IMR-90 (cell line): ENCODE measurements at regions not wholly inside any gene's neighbourhood (a gene's known extent, or its start where the extent isn't known, plus 50 kb on each side); places are given as distances from the start of the nearest gene placed in this dataset.
A peak's percentile ranks its signal among the peaks of the same experiment; 100 is the strongest.

Experiments
- ATAC-seq: fragments of 200-7000 bp; cut with Tn5 transposase; 2 replicates; pipeline ENCODE4 v1.9.1; 2020; ENCODE audit warnings: low read depth, mild to moderate bottlenecking, moderate library complexity
- BruUV-seq: library from RNA; stranded (reverse); fragments of 400-500 nt; replicated peaks from 2 replicates; lab custom pipeline; 2021; lab: Mats Ljungman, UMichigan
- CTCF ChIA-PET: fragments of 300-600 bp; formaldehyde crosslinking; extraction: SDS; loops from one replicate; lab custom pipeline; 2021; ENCODE audit warnings: antibody characterized with exemption; lab: Yijun Ruan, JAX
- POLR2A ChIA-PET: fragments of 300-600 bp; sonication (Branson Sonifier 250); formaldehyde crosslinking; loops from one replicate; lab custom pipeline; 2022; ENCODE audit warnings: antibody characterized with exemption; ENCODE audit not compliant: unreplicated experiment; lab: Charles Lee
- DNase-seq: peaks from one replicate; pipeline ENCODE4 v3.0.0; 2013
- H2AFZ ChIP-seq: replicated peaks from 2 replicates; pipeline ENCODE3; 2013; ENCODE audit warnings: low read length, mild to moderate bottlenecking; ENCODE audit not compliant: poor library complexity
- H2AK5ac ChIP-seq: 2 replicates; pipeline ENCODE4 v1.6.1; 2013; ENCODE audit warnings: low read depth, low read length, inconsistent platforms
- H2AK9ac ChIP-seq: replicated peaks from 2 replicates; pipeline ENCODE3; 2013; ENCODE audit warnings: mild to moderate bottlenecking, low read depth, low read length, moderate library complexity; ENCODE audit not compliant: poor library complexity
- H2BK120ac ChIP-seq: 2 replicates; pipeline ENCODE4 v1.6.1; 2013; ENCODE audit warnings: low read depth, low read length, inconsistent platforms
- H2BK15ac ChIP-seq: 3 replicates; pipeline ENCODE4 v1.6.1; 2013; ENCODE audit warnings: low read depth, low read length, inconsistent platforms
- H2BK20ac ChIP-seq: 2 replicates; pipeline ENCODE4 v1.6.1; 2013; ENCODE audit warnings: low read depth, mild to moderate bottlenecking, inconsistent platforms, low read length, moderate library complexity
- H2BK5ac ChIP-seq: 2 replicates; pipeline ENCODE4 v1.6.1; 2013; ENCODE audit warnings: mild to moderate bottlenecking, low read depth, low read length, inconsistent platforms; ENCODE audit not compliant: poor library complexity, severe bottlenecking
- H3K14ac ChIP-seq: replicated peaks from 2 replicates; pipeline ENCODE4 v1.6.1; 2013; ENCODE audit warnings: low read depth, low read length, inconsistent platforms
- H3K18ac ChIP-seq: 2 replicates; pipeline ENCODE4 v1.6.1; 2013; ENCODE audit warnings: low read depth, low read length, control low read depth
- H3K23ac ChIP-seq: 2 replicates; pipeline ENCODE4 v1.6.1; 2013; ENCODE audit warnings: low read depth, low read length, inconsistent platforms
- H3K27ac ChIP-seq: 2 replicates; pipeline ENCODE4 v1.5.1; 2013; ENCODE audit warnings: mild to moderate bottlenecking, control low read depth, low read length; ENCODE audit not compliant: insufficient read depth
- H3K27me3 ChIP-seq: 2 replicates; pipeline ENCODE4 v1.6.1; 2013; ENCODE audit warnings: low read length; ENCODE audit not compliant: control insufficient read depth, insufficient read depth
- H3K36me3 ChIP-seq: 2 replicates; pipeline ENCODE4 v1.6.1; 2013; ENCODE audit warnings: low read length, mixed read lengths; ENCODE audit not compliant: control insufficient read depth, insufficient read depth
- H3K4ac ChIP-seq: 2 replicates; pipeline ENCODE4 v1.6.1; 2013; ENCODE audit warnings: low read depth, low read length, inconsistent platforms
- H3K4me1 ChIP-seq: 2 replicates; pipeline ENCODE4 v1.6.1; 2013; ENCODE audit warnings: low read length, mixed read lengths; ENCODE audit not compliant: control insufficient read depth, insufficient read depth
- H3K4me2 ChIP-seq: 2 replicates; pipeline ENCODE4 v1.6.1; 2013; ENCODE audit warnings: low read depth, mild to moderate bottlenecking, control low read depth, low read length, moderate library complexity
- H3K4me3 ChIP-seq: 2 replicates; pipeline ENCODE4 v1.5.1; 2013; ENCODE audit warnings: low read depth, mild to moderate bottlenecking, control low read depth, low read length, moderate library complexity; ENCODE audit not compliant: insufficient read depth
- H3K56ac ChIP-seq: 2 replicates; pipeline ENCODE4 v1.6.1; 2013; ENCODE audit warnings: low read length, inconsistent platforms; ENCODE audit not compliant: insufficient read depth; ENCODE audit errors: extremely low read depth
- H3K79me1 ChIP-seq, 2 experiments: 2 replicates each; pipeline ENCODE4 v1.6.1; 2013; ENCODE audit warnings: low read length in 2 of 2, inconsistent platforms in 1 of 2, low read depth in 1 of 2
- H3K9ac ChIP-seq: 2 replicates; pipeline ENCODE4 v1.6.1; 2013; ENCODE audit warnings: low read depth, low read length, control low read depth
- H3K9me1 ChIP-seq: 2 replicates; pipeline ENCODE4 v1.6.1; 2013; ENCODE audit warnings: low read length, inconsistent platforms; ENCODE audit not compliant: insufficient read depth
- H3K9me3 ChIP-seq: 2 replicates; pipeline ENCODE4 v1.6.1; 2013; ENCODE audit warnings: low read length; ENCODE audit not compliant: control insufficient read depth, insufficient read depth
- H4K20me1 ChIP-seq: 2 replicates; pipeline ENCODE4 v1.6.1; 2013; ENCODE audit warnings: low read length, inconsistent platforms; ENCODE audit not compliant: insufficient read depth
- H4K5ac ChIP-seq: 2 replicates; pipeline ENCODE4 v1.6.1; 2013; ENCODE audit warnings: mild to moderate bottlenecking, low read depth, low read length, control low read depth
- H4K8ac ChIP-seq, 2 experiments: 2 replicates each; pipeline ENCODE4 v1.6.1; 2013; ENCODE audit warnings: low read depth in 2 of 2, low read length in 2 of 2, control low read depth in 1 of 2, inconsistent platforms in 1 of 2
- H4K91ac ChIP-seq: 2 replicates; pipeline ENCODE4 v1.6.1; 2013; ENCODE audit warnings: low read depth, low read length, inconsistent platforms; ENCODE audit not compliant: insufficient read depth
- BHLHE40 ChIP-seq: fragments of 150-350 bp; IDR thresholded peaks from 2 replicates; pipeline ENCODE4 v1.6.1; 2016; ENCODE audit warnings: mild to moderate bottlenecking, low read depth, low read length
- RFX5 ChIP-seq: IDR thresholded peaks from 2 replicates; pipeline ENCODE4 v1.8.0; 2012; ENCODE audit warnings: low read depth, mild to moderate bottlenecking, low read length, moderate library complexity
- SMC3 ChIP-seq: fragments of 150-350 bp; IDR thresholded peaks from 2 replicates; pipeline ENCODE4 v1.6.1; 2016; ENCODE audit warnings: low read depth, mild to moderate bottlenecking, antibody characterized with exemption, low read length, moderate library complexity
- WGBS, 2 experiments: methylation state at CpG; one replicate each; pipeline versions ENCODE4 v1.1.5 to v1.1.7; 2013; ENCODE audit warnings: missing lambda C conversion rate in 2 of 2; ENCODE audit not compliant: insufficient read length in 1 of 2; ENCODE audit errors: extremely low coverage in 2 of 2; 5-methylcytosine and 5-hydroxymethylcytosine counted together
- dilution Hi-C: fragments of 300-500 bp; cut with HindIII; formaldehyde crosslinking; loops from one replicate; pipeline ENCODE4 v1.14.3; 2018; ENCODE audit warnings: low sequenced_read_pairs; ENCODE audit not compliant: unreplicated experiment
- in situ Hi-C: fragments of 300-500 bp; cut with MboI; formaldehyde crosslinking; loops from 3 replicates; pipeline ENCODE4 v1.14.3; 2019; ENCODE audit warnings: low sequenced_read_pairs, inconsistent platforms, mixed read lengths
- intact Hi-C: fragments of 100-400 bp; cut with micrococcal nuclease; formaldehyde crosslinking; loops from 2 replicates; pipeline ENCODE4 v1.10.0; 2022

- H3K27me3 ChIP-seq: no peaks in the 10 kb centered on the region
- POLR2A ChIA-PET: no interaction called here
- dilution Hi-C loops: no loop called here
- ATAC-seq (no peak), DNase-seq (peak; percentile 48)
- no peak for TF ChIP-seq RFX5
- TF ChIP-seq BHLHE40: no peak
- TF ChIP-seq SMC3: no peak
- H3K4me3 ChIP-seq: no peak overlapping the region
- peak overlapping the region; percentile 96 for H4K91ac ChIP-seq
- H4K5ac ChIP-seq: peak overlapping the region; percentile 65
- H2BK15ac ChIP-seq: peak overlapping the region; percentile 92; the same call in 2 of the 3 replicates
- H3K14ac ChIP-seq: peak overlapping the region; percentile 87
- H3K9me3 ChIP-seq: no peaks in the 10 kb centered on the region
- peak overlapping the region; percentile 58 for H2BK5ac ChIP-seq
- intact Hi-C loops: no loop called here
- no peak overlapping the region for H2AK9ac ChIP-seq
- no peak overlapping the region for H3K9ac ChIP-seq
- CTCF ChIA-PET: no interaction called here
- peak overlapping the region; percentile 80 for H3K18ac ChIP-seq
- peak overlapping the region; percentile 79; the same call in 1 of the 2 replicates for H3K23ac ChIP-seq
- peak overlapping the region; percentile 57 for H2AFZ ChIP-seq
- no CpG with 5 or more reads among the region's 12 CpGs for WGBS, 2 experiments
- peak overlapping the region; percentile 97 for H2BK20ac ChIP-seq
- in situ Hi-C loops: no loop called here
- no TSS peak for BruUV-seq
- H4K20me1 ChIP-seq: no peaks in the 10 kb centered on the region
- H3K4ac ChIP-seq: peak overlapping the region; percentile 100
- peak overlapping the region; percentile 100 for H2BK120ac ChIP-seq
- H3K9me1 ChIP-seq: peaks cover 47% of the 10 kb centered on the region
- H4K8ac ChIP-seq: peak overlapping the region; percentile 72 to 92; a peak in 2 of 4 replicates
- peaks cover 0 to 54% of the 10 kb centered on the region in 2 experiments; a peak in 2 of 4 replicates for H3K79me1 ChIP-seq
- H3K36me3 ChIP-seq: no peaks in the 10 kb centered on the region
- peak overlapping the region; percentile 99 for H2AK5ac ChIP-seq
- no peak overlapping the region for H3K4me2 ChIP-seq
- H3K4me1 ChIP-seq: peaks cover 36% of the 10 kb centered on the region
- no peak overlapping the region; the same call in 1 of the 2 replicates for H3K27ac ChIP-seq
- no peak overlapping the region for H3K56ac ChIP-seq
Measured at GRCh38 chr20:50311308-50312001, 120.8 kb downstream of the CEBPB start.
